ENCODE measurements at regions not wholly inside any gene's neighbourhood (a gene's known extent, or its start where the extent isn't known, plus 50 kb on each side); places are given as distances from the start of the nearest gene placed in this dataset.

GRCh38 chr20:39258253-39258652, 296.1 kb downstream of the DHX35 start:
- TF ChIP-seq POLR2A (IDR thresholded peaks at IDR 0.05; ENCODE audit: low read depth, low read length) (no peak), TAF1 (IDR thresholded peaks at IDR 0.05; ENCODE audit: low read depth, low read length) (no peak), POLR2AphosphoS5 (IDR thresholded peaks at IDR 0.05; ENCODE audit: low read depth, low read length) (no peak), SPI1 (IDR thresholded peaks at IDR 0.05; ENCODE audit: low read depth, low read length) (no peak), POU2F2 (IDR thresholded peaks at IDR 0.05; ENCODE audit: low read depth, low read length) (no peak), PAX5 (IDR thresholded peaks at IDR 0.05; ENCODE audit: insufficient read depth, low read length, severe bottlenecking) (no peak)

Measured in GM12891 (cell line).